Dermis microvascular lymphatic vessel endothelial cell (primary cell): ENCODE measurements at regions not wholly inside any gene's neighbourhood (a gene's known extent, or its start where the extent isn't known, plus 50 kb on each side); places are given as distances from the start of the nearest gene placed in this dataset.
"Not testable (repeated sequence)": the region's sequence is repeated elsewhere in the genome, so short reads cannot be mapped to it uniquely, and the experiment has no call there.

Experiments
- DNase-seq, 2 donors: peaks; one replicate each; pipeline versions ENCODE4 v3.0.0 to v3.0.0-alpha.2; 2010; ENCODE audit warnings: low read depth in 2 of 2

- no peak for DNase-seq
Measured at GRCh38 chr2:113341191-113341869, 62.6 kb upstream of the PAX8 start.

- DNase-seq = no peak
Measured at GRCh38 chr2:113337809-113338208, 59.1 kb upstream of the PAX8 start.

- not testable (repeated sequence) for DNase-seq
Measured at GRCh38 chr2:113336040-113336439, 57.3 kb upstream of the PAX8 start.

GRCh38 chr2:113334147-113334546, 55.4 kb upstream of the PAX8 start:
- no peak for DNase-seq

GRCh38 chr2:113333735-113334134, 55.0 kb upstream of the PAX8 start:
- DNase-seq = not testable (repeated sequence)

- DNase-seq = not testable (repeated sequence)
Measured at GRCh38 chr2:113330060-113330767, 51.5 kb upstream of the PAX8 start.

GRCh38 chr2:113328973-113329372, 50.3 kb upstream of the PAX8 start:
- not testable (repeated sequence) for DNase-seq

GRCh38 chr2:113328572-113328971, 49.9 kb upstream of the PAX8 start:
- not testable (repeated sequence) for DNase-seq
